Brain microvascular endothelial cell (primary cell): ENCODE measurements at regions not wholly inside any gene's neighbourhood (a gene's known extent, or its start where the extent isn't known, plus 50 kb on each side); places are given as distances from the start of the nearest gene placed in this dataset.
"Not testable (repeated sequence)": the region's sequence is repeated elsewhere in the genome, so short reads cannot be mapped to it uniquely, and the experiment has no call there.

Experiments used
- DNase-seq: peaks from one replicate; pipeline ENCODE4 v3.0.0-alpha.2; 2020
- H3K27ac ChIP-seq: fragments of 250-450 bp; sonication (Bioruptor Pico); 2 replicates; pipeline ENCODE4 v1.5.1; 2020; ENCODE audit warnings: mild to moderate bottlenecking, moderate library complexity
- H3K27me3 ChIP-seq: fragments of 250-450 bp; sonication (Bioruptor Pico); replicated peaks from 2 replicates; pipeline ENCODE4 v1.5.1; 2020; ENCODE audit warnings: mild to moderate bottlenecking
- H3K36me3 ChIP-seq: fragments of 250-450 bp; sonication (Bioruptor Pico); replicated peaks from 2 replicates; pipeline ENCODE4 v1.5.1; 2020; ENCODE audit warnings: mild to moderate bottlenecking
- H3K4me3 ChIP-seq: 2 replicates; pipeline ENCODE4 v1.5.1; 2011; ENCODE audit warnings: low read depth, mild to moderate bottlenecking, control low read depth, low read length, moderate library complexity
- in situ Hi-C: cut with HindIII; loops from 2 replicates; pipeline ENCODE4 v1.10.0; 2017; ENCODE audit warnings: low sequenced_read_pairs, low pct_ligation_motif_present
- TF ChIP-seq, protein P1 (sequence below): IDR thresholded peaks from 2 replicates; pipeline ENCODE4 v1.5.1; 2011; ENCODE audit warnings: low read depth, mild to moderate bottlenecking, moderate library complexity, low read length, control low read depth, inconsistent platforms; ENCODE audit errors: missing control alignments

DNA sequence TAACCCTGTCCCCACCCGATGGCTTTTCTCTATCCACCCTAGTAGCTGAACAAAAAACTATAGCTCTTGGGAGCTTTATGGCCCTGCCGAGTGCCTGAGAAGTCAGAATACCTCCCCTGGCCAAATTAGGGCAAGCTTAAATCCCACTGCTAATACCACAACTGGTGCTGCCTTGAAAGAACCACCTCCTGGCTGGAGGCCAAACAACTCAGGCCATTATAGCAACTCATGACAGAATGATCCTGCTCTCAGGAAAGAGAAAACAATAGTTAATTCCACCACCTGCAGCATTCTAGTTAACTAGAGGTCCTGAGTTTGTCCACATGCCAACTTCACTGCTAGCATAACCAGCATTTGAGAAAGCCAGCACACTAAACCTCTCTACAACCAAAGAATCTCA is 123.2 kb downstream of the RTP4 start:
- TF ChIP-seq, protein P1, sequence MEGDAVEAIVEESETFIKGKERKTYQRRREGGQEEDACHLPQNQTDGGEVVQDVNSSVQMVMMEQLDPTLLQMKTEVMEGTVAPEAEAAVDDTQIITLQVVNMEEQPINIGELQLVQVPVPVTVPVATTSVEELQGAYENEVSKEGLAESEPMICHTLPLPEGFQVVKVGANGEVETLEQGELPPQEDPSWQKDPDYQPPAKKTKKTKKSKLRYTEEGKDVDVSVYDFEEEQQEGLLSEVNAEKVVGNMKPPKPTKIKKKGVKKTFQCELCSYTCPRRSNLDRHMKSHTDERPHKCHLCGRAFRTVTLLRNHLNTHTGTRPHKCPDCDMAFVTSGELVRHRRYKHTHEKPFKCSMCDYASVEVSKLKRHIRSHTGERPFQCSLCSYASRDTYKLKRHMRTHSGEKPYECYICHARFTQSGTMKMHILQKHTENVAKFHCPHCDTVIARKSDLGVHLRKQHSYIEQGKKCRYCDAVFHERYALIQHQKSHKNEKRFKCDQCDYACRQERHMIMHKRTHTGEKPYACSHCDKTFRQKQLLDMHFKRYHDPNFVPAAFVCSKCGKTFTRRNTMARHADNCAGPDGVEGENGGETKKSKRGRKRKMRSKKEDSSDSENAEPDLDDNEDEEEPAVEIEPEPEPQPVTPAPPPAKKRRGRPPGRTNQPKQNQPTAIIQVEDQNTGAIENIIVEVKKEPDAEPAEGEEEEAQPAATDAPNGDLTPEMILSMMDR, result no peak
- H3K36me3 ChIP-seq, result no peaks in the 10 kb centered on the region
- no peak overlapping the region for H3K27ac ChIP-seq
- no peak for DNase-seq
- H3K27me3 ChIP-seq, result no peaks in the 10 kb centered on the region
- H3K4me3 ChIP-seq, result no peak overlapping the region
- in situ Hi-C loops, result no loop called here

GRCh38 chr3:187490366-187490765 is 122.2 kb downstream of the RTP4 start:
- TF ChIP-seq, protein P1, result no peak
- in situ Hi-C loops, result no loop called here
- Histone ChIP-seq H3K27me3 (no peaks in the 10 kb centered on the region), H3K4me3 (no peak overlapping the region), H3K36me3 (no peaks in the 10 kb centered on the region), H3K27ac (no peak overlapping the region)
- DNase-seq, result no peak

DNA sequence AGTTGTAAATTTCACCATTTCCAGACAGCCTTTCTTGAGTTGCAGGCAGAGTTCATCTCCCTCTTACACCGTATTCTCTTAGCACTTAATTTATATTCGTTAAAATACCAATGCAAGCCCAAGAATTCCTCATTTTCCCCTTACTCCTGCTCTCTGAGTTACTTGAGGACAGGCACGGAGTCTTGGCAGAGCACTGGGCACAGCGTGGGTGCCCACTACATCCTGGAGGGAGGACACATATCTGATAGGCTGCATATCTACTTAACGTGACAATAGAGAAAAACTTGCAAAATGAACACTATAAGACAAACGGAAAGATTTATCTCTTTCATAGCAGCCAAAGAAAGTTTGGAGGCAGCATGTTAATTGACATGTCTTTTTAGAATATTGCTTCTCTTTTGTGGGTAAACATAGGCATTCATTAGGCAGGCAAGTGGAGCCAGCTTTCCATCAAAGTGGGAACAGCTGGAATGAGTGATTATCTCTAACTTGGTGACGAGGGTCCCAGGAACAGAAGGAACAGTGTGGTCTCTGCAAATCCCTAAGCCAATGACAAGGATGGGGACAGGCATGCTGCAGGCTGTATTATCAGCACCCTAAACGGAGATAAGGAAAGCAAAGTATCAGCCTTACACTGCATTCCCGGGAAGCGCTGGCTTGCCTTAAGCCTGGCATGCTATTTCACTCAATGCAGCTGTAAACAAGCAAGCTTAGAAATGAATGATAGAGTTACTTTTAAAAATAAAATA is 116.5 kb downstream of the RTP4 start:
- Histone ChIP-seq H3K27ac (no peak overlapping the region), H3K27me3 (no peaks in the 10 kb centered on the region), H3K4me3 (no peak overlapping the region), H3K36me3 (no peaks in the 10 kb centered on the region)
- in situ Hi-C loops, result no loop called here
- DNase-seq, result no peak
- TF ChIP-seq, protein P1, result no peak

- in situ Hi-C loops, result no loop called here
- Histone ChIP-seq H3K27ac (no peak overlapping the region), H3K27me3 (no peaks in the 10 kb centered on the region), H3K36me3 (no peaks in the 10 kb centered on the region), H3K4me3 (no peak overlapping the region)
- TF ChIP-seq, protein P1, result no peak
- DNase-seq, result no peak
Measured at GRCh38 chr3:187481426-187481825, 113.2 kb downstream of the RTP4 start.

GRCh38 chr3:187475613-187476012 is 107.4 kb downstream of the RTP4 start:
- in situ Hi-C loops, H3K36me3 ChIP-seq, DNase-seq, H3K27me3 ChIP-seq, H3K4me3 ChIP-seq, H3K27ac ChIP-seq: not testable (repeated sequence)

DNA sequence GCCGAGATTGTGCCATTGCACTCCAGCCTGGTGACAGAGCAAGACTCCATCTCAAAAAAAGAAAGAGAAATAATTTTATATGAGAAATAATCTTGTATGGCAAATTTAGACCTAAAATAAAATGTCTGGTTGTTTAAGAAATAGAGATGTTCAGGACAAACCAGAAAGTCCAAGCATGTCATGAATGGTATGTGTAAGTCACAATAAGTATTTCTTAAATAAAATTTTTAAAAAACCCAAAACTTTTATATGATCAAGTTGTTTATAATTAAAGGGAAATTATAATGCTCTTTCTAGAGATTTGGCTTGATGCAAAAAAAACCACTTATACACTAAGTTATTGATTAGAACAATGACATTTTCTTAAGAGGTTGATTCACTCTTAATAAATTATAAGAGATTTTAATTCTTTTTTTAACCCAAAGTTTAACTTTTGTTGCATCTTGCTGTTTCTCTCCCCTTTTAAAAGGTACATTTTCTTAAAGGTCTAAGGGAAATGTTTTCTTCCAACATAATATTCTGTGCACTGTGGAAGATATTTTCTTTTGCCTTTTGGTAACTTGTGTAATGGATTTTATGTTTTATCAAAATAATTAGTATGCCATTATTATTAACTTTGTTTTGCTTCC is 105.7 kb downstream of the RTP4 start:
- in situ Hi-C loops, result no loop called here
- no peak overlapping the region for H3K4me3 ChIP-seq
- no peak for DNase-seq
- TF ChIP-seq, protein P1, result no peak
- H3K27ac ChIP-seq, result no peak overlapping the region
- no peaks in the 10 kb centered on the region for H3K27me3 ChIP-seq
- no peaks in the 10 kb centered on the region for H3K36me3 ChIP-seq

- H3K27me3 ChIP-seq, DNase-seq, H3K27ac ChIP-seq, H3K36me3 ChIP-seq, in situ Hi-C loops, H3K4me3 ChIP-seq: not testable (repeated sequence)
Measured at GRCh38 chr3:187466306-187466705, 98.1 kb downstream of the RTP4 start.
